HL-60 (cell line): ENCODE measurements at regions not wholly inside any gene's neighbourhood (a gene's known extent, or its start where the extent isn't known, plus 50 kb on each side); places are given as distances from the start of the nearest gene placed in this dataset.

Experiments used
- CTCF ChIP-seq: IDR thresholded peaks from one replicate; pipeline ENCODE4 v1.5.1; 2011; ENCODE audit warnings: low read length, control low read depth, inconsistent platforms; ENCODE audit not compliant: insufficient read depth
- POLR2AphosphoS5 ChIP-seq: IDR thresholded peaks from 2 replicates; pipeline ENCODE4 v1.6.1; 2012; ENCODE audit warnings: low read depth

- no peak for TF ChIP-seq POLR2AphosphoS5
- no peak for TF ChIP-seq CTCF
Measured at GRCh38 chr14:40850191-40850590, 756.5 kb upstream of the LRFN5 start.
